ENCODE measurements at regions not wholly inside any gene's neighbourhood (a gene's known extent, or its start where the extent isn't known, plus 50 kb on each side); places are given as distances from the start of the nearest gene placed in this dataset.

DNA sequence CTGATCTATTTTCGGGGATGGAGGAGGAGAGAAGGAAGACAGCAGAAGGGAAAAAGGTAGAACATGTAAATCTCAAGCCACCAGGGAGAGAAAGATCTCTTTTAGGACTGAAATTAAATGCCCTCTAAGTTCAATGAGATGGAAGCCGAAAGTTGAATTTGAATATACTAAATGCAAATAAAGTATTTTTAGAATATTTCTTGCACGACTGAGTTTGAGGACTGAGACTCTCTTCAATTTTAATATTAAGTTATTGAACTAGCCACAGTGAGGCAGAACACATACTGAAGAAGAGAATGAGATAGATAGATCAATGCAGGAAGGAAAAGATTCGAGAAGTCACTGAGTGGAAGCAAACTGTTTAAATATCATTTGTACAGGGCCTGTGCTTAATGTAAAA is 399.9 kb upstream of the CBLB start:
- TF ChIP-seq CTCF (conservative IDR thresholded peaks at IDR 0.05 in 1 of 2, IDR thresholded peaks at IDR 0.05 in 1 of 2; ENCODE audit: extremely low read depth in 1 of 2, insufficient read depth in 1 of 2, low read depth in 1 of 2, low read length in 2 of 2) (no peak), EZH2 (IDR thresholded peaks at IDR 0.05; ENCODE audit: borderline replicate concordance, low read length) (no peak)

Data from mammary epithelial cell (primary cell).